HL-60 (cell line): ENCODE measurements at regions not wholly inside any gene's neighbourhood (a gene's known extent, or its start where the extent isn't known, plus 50 kb on each side); places are given as distances from the start of the nearest gene placed in this dataset.

Experiments
- CTCF ChIP-seq: IDR thresholded peaks from one replicate; pipeline ENCODE4 v1.5.1; 2011; ENCODE audit warnings: low read length, control low read depth, inconsistent platforms; ENCODE audit not compliant: insufficient read depth
- POLR2AphosphoS5 ChIP-seq: IDR thresholded peaks from 2 replicates; pipeline ENCODE4 v1.6.1; 2012; ENCODE audit warnings: low read depth

DNA sequence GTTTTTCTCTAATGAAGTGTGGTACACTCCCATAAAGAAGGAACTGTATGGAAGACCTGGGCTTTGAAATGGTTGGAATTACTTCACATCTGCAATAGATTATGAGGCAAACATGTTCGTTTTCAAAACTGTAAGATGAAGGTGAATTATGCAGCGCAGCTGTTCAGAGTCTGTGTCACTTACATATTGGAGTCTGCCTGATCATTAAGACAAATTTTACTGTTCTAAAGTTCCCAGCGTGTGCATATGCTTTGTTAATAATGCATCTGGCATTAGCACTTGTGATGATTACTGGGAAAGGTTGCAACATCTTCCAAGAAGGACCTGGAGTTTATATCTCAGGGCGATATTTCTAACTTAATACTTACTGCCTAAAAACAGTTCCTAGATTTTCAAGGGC lies 255.2 kb upstream of the ZC3H12C start:
- TF ChIP-seq CTCF (no peak), POLR2AphosphoS5 (no peak)
